Astrocyte (in vitro differentiated cells and primary cell): ENCODE measurements at regions not wholly inside any gene's neighbourhood (a gene's known extent, or its start where the extent isn't known, plus 50 kb on each side); places are given as distances from the start of the nearest gene placed in this dataset.

Source experiments
- CTCF ChIP-seq: IDR thresholded peaks from 2 replicates; pipeline ENCODE4 v1.5.1; 2011; ENCODE audit warnings: low read depth, mild to moderate bottlenecking, inconsistent platforms, low read length, moderate library complexity; ENCODE audit not compliant: insufficient read depth
- EZH2 ChIP-seq: IDR thresholded peaks from 2 replicates; pipeline ENCODE4 v1.6.1; 2012; ENCODE audit warnings: mild to moderate bottlenecking, low read length, inconsistent platforms; ENCODE audit not compliant: insufficient read depth

DNA sequence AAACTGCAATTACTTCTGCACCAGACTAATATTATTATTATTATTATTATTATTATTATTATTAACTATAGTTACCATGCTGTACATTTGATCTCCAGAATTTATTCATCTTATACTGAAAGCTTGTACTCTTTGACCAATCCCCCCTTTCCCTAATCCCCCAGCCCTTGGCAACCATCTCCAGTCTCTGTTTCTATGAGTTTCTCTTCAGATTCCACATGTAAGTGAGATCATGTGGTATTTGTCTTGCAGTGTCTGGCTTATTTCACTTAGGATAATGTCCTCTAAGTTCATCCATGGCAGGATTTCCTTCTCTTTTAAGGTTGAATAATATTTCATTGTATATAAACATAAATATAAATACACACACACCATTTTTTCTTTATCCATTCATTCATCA, 287.0 kb upstream of the DAB2 start:
- TF ChIP-seq CTCF (no peak), EZH2 (no peak)
